AG04449 (cell line): ENCODE measurements at regions not wholly inside any gene's neighbourhood (a gene's known extent, or its start where the extent isn't known, plus 50 kb on each side); places are given as distances from the start of the nearest gene placed in this dataset.

Experiments used
- CTCF ChIA-PET: fragments of 350-600 bp; formaldehyde crosslinking; extraction: SDS; loops from one replicate; lab custom pipeline; 2021; ENCODE audit warnings: antibody characterized with exemption; lab: Yijun Ruan, JAX
- POLR2A ChIA-PET: fragments of 400-600, 350-600 bp; formaldehyde crosslinking; extraction: SDS; loops from one replicate; lab custom pipeline; 2020; ENCODE audit warnings: antibody characterized with exemption, inconsistent platforms; lab: Yijun Ruan, JAX
- DNase-seq: peaks from one replicate; pipeline ENCODE4 v3.0.0-alpha.2; 2010; ENCODE audit warnings: low read depth, low spot score
- H3K4me3 ChIP-seq: 2 replicates; pipeline ENCODE4 v1.5.1; 2011; ENCODE audit warnings: low read depth, mild to moderate bottlenecking, control low read depth, low read length
- TF ChIP-seq, protein P1 (sequence below): IDR thresholded peaks from one replicate; pipeline ENCODE4 v1.5.1; 2011; ENCODE audit warnings: mild to moderate bottlenecking, moderate library complexity, low read length, control low read depth, inconsistent platforms; ENCODE audit not compliant: insufficient read depth; ENCODE audit errors: missing control alignments

DNA sequence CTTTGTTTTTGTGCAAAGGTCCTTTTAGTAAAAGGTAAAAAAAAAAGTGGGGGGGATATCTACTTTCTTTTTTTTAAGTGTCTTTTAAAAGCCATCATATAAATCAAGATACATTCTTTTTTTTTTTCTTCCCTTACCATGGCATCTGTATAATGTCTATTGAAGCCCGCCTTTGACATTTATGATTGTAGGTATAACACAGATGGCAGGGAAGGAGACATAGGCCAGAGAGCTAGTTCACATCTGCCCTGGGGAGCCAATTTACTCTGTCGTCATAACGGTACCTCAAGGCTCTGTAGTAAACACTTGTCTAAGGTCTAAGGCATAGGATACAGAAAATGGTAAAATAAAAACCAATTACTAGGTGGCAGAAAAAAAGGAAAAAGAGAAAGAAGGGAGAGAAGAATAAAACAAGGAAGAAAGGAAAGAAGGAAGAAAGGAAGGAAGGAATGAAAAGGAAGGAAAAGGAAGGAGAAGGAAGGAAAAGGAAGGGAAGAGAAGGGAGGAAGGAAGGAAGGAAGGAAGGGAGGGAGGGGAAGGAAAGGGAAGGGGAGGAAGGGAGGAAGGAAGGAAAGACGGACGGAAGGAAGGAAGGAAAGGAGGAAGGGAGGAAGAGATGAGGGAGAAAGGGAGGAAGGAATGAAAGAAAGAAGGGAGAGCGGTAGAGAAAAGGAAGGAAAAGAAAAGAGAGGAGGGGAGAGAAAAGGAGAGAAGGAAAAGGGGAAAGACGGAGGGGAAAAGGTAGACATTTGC lies 343.5 kb downstream of the RBM43 start:
- POLR2A ChIA-PET: no interaction called here
- TF ChIP-seq, protein P1, sequence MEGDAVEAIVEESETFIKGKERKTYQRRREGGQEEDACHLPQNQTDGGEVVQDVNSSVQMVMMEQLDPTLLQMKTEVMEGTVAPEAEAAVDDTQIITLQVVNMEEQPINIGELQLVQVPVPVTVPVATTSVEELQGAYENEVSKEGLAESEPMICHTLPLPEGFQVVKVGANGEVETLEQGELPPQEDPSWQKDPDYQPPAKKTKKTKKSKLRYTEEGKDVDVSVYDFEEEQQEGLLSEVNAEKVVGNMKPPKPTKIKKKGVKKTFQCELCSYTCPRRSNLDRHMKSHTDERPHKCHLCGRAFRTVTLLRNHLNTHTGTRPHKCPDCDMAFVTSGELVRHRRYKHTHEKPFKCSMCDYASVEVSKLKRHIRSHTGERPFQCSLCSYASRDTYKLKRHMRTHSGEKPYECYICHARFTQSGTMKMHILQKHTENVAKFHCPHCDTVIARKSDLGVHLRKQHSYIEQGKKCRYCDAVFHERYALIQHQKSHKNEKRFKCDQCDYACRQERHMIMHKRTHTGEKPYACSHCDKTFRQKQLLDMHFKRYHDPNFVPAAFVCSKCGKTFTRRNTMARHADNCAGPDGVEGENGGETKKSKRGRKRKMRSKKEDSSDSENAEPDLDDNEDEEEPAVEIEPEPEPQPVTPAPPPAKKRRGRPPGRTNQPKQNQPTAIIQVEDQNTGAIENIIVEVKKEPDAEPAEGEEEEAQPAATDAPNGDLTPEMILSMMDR: no peak
- CTCF ChIA-PET: no interaction called here
- H3K4me3 ChIP-seq: no peak overlapping the region
- DNase-seq: no peak

DNA sequence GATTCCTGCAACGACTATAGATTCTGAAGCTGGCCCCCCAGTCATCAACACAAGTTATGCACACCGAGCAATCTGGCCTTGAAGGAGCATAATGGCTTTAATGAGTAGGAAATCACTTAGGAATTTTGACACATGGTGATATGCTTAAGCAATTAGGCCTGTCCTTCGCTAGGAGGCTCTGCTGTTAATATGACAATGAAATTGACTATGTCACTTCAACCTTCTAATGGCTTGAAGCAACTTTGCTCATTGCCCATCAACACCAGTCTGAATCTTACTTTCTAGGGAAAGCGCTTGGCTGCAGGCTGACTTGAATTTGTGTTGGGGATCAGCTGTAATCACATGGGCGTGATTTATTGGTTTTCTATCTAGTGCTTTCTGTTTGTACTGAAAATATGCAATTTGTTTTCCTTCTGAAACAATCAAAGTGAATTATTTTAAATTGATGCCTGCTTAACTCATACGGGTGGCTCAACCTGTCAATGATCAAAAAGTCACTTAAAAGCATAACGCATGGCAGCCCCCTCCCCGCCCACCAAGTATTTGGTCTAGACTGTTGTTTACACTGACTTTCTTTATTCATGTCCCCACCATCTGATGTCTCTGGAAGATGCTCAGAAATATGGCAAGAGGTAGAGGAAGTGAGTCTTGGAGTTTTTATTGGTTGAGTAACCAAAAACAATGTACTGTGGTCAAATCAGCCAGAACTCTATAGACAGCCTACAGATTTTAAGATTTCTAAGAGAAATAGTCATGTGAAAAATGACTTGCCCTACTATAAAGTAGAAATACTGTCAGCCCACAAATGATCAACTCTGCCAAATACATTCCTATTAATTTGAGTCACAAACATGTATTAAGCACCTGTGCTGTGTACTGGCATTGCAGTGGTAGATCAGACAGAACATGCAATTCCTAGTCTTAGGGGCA lies 344.9 kb downstream of the RBM43 start:
- POLR2A ChIA-PET: no interaction called here
- no peak for DNase-seq
- H3K4me3 ChIP-seq: no peak overlapping the region
- TF ChIP-seq, protein P1: no peak
- CTCF ChIA-PET: no interaction called here

DNA sequence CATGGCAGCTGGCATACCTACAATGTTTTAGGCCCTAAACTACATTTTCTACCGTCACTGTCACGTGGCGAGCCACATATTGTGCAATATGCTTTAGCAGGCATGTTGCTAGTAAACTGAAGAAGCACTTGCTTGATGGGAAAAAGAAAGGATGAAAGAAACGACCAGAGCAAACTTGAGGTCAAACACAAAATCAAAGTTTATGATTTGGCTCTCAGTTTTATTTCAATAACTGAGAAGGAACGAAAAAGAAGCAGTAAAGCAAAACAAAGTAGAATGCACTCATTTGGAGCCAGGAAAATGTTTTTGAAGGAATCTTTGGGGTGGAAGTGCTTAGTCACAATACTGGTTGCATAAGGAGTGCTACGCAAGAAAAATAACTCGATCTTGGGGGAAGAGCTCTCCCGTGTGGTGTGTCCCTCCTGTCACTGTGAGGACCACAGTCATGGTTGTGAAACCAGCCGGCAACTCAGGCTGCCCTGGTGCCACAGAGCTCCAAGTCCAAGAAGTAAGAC lies 349.8 kb downstream of the RBM43 start:
- H3K4me3 ChIP-seq: no peak overlapping the region
- peak; percentile 61 for DNase-seq
- CTCF ChIA-PET: interaction anchor here (0.9 to 1.3 kb wide), 4 partner anchors 11 to 377 kb away, joined by 3 read pairs; no protein-coding TSS in a partner anchor
- POLR2A ChIA-PET: no interaction called here
- TF ChIP-seq, protein P1: peak; percentile 13

DNA sequence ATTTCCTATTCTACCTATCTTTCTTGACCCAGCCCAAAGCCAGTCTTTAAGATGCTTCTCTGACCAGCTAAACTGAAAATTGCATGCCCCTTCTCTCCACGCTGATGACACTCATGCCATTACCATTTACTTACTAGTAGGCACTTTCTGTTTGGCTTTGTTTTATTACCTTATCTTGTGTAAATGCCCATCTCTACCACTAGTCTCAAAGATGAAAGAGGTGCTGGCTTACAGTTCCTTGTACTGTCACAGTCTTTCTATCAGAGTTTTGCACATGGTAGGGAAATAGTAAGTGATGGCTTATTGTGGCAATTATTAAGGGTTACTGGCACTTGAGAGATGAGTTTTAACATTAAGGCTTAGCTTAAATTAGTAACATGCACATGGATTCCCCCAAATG lies 352.1 kb downstream of the RBM43 start:
- H3K4me3 ChIP-seq: no peak overlapping the region
- TF ChIP-seq, protein P1: no peak
- CTCF ChIA-PET: interaction anchor here (0.9 to 1.3 kb wide), 2 partner anchors 11 to 12 kb away, joined by 3 read pairs; no protein-coding TSS in a partner anchor
- POLR2A ChIA-PET: interaction anchor here (0.6 kb wide), 1 partner anchor 251 kb away, joined by 8 read pairs; no protein-coding TSS in a partner anchor
- no peak for DNase-seq

DNA sequence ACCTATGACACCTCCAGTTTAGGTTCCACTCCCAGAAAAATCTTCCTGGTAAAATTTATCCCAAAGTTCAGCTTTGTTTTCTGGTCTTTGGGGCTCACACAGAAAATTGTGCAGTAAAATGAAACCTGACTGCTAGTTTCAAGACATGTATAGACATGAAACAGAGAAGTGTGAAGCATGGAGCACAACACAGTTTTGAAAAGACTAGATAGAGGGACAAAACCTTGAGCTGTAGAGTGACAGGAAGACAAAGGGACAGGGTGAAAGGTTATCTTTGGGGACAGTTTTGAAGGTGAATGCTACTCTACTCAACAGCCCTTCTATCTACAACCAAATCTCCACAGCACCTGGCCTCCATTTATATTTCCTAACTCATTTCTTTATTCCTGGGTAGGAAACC lies 352.6 kb downstream of the RBM43 start:
- no peak for DNase-seq
- ChIA-PET POLR2A (interaction anchor here (0.6 kb wide), 1 partner anchor 250 kb away, joined by 8 read pairs; no protein-coding TSS in a partner anchor), CTCF (interaction anchor here (1.3 kb wide), 1 partner anchor 13 kb away, joined by 3 read pairs; no protein-coding TSS in a partner anchor)
- H3K4me3 ChIP-seq: no peak overlapping the region
- TF ChIP-seq, protein P1: no peak

DNA sequence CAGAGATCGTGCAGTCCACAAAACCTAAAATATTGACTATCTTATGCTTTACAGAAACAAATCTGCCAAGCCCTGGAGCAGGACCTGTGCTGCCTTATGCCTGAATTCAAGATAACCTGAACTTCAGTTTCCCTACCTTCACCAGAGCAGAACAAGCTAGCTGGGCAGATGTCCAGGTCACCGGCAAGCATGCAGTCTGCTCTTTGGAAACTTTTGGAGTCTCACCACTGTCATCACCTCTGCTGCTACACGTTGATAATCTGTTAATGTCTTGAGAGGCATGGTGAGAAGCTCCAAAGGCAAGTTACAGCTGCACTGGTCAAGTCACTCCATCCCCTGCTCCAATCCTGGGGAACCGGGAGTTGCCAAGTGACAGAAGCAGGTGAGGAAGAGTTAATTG lies 354.2 kb downstream of the RBM43 start:
- DNase-seq: no peak
- TF ChIP-seq, protein P1: no peak
- ChIA-PET POLR2A (no interaction called here), CTCF (interaction anchor here (1.2 kb wide), 1 partner anchor 289 kb away, joined by 3 read pairs; no protein-coding TSS in a partner anchor)
- no peak overlapping the region for H3K4me3 ChIP-seq
